NCI-H460 (cell line): ENCODE measurements at regions not wholly inside any gene's neighbourhood (a gene's known extent, or its start where the extent isn't known, plus 50 kb on each side); places are given as distances from the start of the nearest gene placed in this dataset.

Source experiments
- DNase-seq: peaks from one replicate; pipeline ENCODE4 v3.0.0-alpha.2; 2016; ENCODE audit warnings: low read depth; ENCODE audit errors: extremely low read depth

- no peak for DNase-seq
Observed at GRCh38 chr3:40976241-40976640, 223.1 kb upstream of the CTNNB1 start.

- no peak for DNase-seq
Observed at GRCh38 chr3:40978442-40978841, 220.9 kb upstream of the CTNNB1 start.

- no peak for DNase-seq
Observed at GRCh38 chr3:40979962-40980361, 219.3 kb upstream of the CTNNB1 start.

GRCh38 chr3:40980467-40980866 is 218.8 kb upstream of the CTNNB1 start:
- no peak for DNase-seq

- DNase-seq, result no peak
Observed at GRCh38 chr3:40985195-40985594, 214.1 kb upstream of the CTNNB1 start.

- no peak for DNase-seq
Observed at GRCh38 chr3:40988468-40988867, 210.8 kb upstream of the CTNNB1 start.

- DNase-seq, result no peak
Observed at GRCh38 chr3:40989141-40990061, 209.9 kb upstream of the CTNNB1 start.

- no peak for DNase-seq
Observed at GRCh38 chr3:40990062-40990456, 209.2 kb upstream of the CTNNB1 start.

GRCh38 chr3:40992023-40992422 is 207.3 kb upstream of the CTNNB1 start:
- no peak for DNase-seq

- DNase-seq, result no peak
Observed at GRCh38 chr3:40994611-40995010, 204.7 kb upstream of the CTNNB1 start.

- DNase-seq, result no peak
Observed at GRCh38 chr3:40995271-40995670, 204.0 kb upstream of the CTNNB1 start.

- DNase-seq, result no peak
Observed at GRCh38 chr3:40996382-40996781, 202.9 kb upstream of the CTNNB1 start.

- no peak for DNase-seq
Observed at GRCh38 chr3:40996827-40997710, 202.2 kb upstream of the CTNNB1 start.

GRCh38 chr3:40997711-40998519 is 201.4 kb upstream of the CTNNB1 start:
- DNase-seq, result no peak

GRCh38 chr3:40999682-41000081 is 199.6 kb upstream of the CTNNB1 start:
- no peak for DNase-seq

GRCh38 chr3:41000471-41000870 is 198.8 kb upstream of the CTNNB1 start:
- DNase-seq, result no peak

GRCh38 chr3:41001556-41001955 is 197.7 kb upstream of the CTNNB1 start:
- DNase-seq, result no peak

- DNase-seq, result no peak
Observed at GRCh38 chr3:41002104-41002503, 197.2 kb upstream of the CTNNB1 start.

GRCh38 chr3:41007399-41007798 is 191.9 kb upstream of the CTNNB1 start:
- DNase-seq, result no peak

- no peak for DNase-seq
Observed at GRCh38 chr3:41011854-41012253, 187.5 kb upstream of the CTNNB1 start.

GRCh38 chr3:41018855-41019254 is 180.4 kb upstream of the CTNNB1 start:
- no peak for DNase-seq
